Hepatic stellate cell (primary cell): ENCODE measurements at regions not wholly inside any gene's neighbourhood (a gene's known extent, or its start where the extent isn't known, plus 50 kb on each side); places are given as distances from the start of the nearest gene placed in this dataset.

Experiments
- DNase-seq: peaks from one replicate; pipeline ENCODE4 v3.0.0; 2011; ENCODE audit warnings: low spot score

DNA sequence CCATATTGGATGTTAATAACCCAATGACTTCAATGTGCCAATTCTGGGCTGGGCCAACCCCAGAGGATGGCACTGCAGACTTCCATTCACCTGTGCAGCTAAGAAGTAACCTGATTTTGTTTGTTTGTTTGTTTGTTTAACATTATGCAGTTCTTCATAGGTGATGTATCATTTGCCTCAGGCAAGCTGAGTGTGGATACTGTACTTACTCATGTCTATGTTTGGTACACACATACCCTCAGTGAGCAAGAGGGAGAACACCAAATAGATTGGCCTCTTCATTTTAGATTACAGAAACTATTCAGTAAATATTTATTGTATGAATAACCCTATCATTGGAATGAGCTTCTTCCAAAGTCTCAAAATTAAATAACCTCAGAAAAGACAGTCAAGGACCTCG lies 180.2 kb upstream of the SMC2 start:
- no peak for DNase-seq

DNA sequence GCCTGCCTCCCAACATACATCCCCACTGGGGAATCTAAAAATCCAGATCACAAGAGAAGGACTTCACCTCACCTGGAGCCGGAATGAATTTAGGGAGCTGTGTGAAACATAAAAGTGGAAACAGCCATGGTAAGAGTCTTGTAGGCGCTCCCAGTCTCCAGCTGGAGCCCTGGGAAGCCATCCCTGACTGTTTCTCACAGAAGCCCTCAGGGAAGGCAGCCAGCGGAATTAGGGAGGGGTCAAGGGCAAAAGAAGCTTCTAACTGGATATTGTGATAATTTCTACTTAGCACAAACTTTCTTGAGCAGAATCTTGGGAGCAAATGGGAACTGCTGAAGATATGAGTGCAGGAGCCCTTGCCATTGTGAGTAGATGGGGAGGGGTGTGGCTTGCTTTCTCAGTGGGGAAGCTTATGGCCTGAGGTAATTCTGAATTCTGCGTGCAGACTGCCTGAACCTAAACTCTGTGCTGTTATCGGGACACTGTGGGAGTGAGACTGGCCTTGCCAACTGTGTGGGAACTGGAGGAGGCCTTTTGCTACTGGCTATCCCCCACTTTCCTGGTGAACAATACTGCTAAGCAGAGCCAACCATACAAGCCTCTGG lies 174.4 kb upstream of the SMC2 start:
- no peak for DNase-seq

DNA sequence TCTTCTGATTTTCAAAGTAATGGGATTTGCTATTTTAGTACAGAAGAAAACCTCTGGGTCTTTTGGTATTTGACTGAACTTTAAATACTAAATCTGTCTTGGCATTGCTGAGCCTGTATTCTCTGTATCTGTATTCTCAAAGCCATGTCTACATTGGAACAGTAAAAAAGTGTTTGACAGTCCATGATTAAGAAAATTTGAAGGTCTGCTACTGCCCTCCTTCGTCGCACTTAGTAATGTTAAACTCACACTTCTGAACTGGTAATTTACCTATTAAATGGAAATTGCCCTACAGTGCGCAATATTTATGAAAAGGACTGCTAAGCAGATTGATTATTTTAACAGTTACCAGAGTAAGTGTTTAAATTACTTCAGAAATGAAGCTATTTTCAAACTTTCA lies 165.7 kb upstream of the SMC2 start:
- no peak for DNase-seq

DNA sequence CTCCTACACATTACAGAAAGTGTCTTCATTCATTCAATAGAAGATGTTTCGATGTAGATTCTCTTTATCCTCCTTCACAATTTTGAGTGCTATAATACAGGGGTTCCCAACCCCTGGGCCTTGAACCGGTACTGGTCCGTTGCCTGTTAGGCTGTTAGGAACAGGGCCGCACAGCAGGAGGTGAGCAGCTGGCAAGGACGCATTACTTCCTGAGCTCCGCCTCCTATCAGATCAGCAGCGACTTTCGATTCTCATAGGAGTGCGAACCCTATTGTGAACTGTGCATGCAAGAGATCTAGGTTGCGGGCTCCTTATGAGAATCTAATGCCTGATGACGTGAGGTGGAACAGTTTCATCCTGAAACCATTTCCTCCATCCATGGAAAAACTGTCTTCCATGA lies 153.0 kb upstream of the SMC2 start:
- no peak for DNase-seq

DNA sequence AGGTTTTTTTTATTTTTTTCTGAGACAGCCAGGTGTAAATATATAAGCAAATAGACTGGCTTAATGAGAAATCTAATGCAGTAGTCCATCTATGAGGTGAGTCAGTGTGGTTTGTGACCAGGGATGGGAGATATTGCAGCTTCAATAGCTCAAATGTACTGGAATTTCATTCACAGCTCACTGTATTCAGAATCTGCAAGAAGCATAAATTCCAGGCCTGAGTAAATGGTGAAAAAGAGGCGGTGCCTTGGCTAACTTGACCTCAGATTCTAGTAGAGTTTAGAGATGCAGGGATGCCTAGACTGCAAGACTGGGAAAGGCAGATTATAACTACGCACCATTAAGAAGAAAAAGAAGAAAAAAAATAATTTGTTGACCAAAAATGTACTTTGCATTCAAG lies 151.9 kb upstream of the SMC2 start:
- DNase-seq: no peak

DNA sequence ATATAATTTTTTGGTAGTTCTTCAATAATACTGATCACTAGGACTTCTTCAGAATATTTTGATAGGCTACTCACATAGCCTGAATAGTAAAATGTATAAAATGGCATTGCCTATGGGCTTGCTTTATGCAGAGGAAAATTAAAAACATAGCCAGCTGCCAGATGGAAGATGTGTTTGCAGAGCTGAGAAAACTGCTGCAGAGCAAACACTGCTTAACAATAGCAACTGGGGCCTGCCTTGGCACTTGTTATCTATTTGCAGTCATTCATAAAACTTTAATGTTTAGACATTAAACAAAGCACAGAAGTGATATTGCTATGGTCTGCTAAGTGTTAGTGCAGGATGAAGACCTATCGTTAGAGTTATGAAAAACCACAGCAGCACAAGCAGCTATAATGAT lies 151.5 kb upstream of the SMC2 start:
- DNase-seq: no peak

DNA sequence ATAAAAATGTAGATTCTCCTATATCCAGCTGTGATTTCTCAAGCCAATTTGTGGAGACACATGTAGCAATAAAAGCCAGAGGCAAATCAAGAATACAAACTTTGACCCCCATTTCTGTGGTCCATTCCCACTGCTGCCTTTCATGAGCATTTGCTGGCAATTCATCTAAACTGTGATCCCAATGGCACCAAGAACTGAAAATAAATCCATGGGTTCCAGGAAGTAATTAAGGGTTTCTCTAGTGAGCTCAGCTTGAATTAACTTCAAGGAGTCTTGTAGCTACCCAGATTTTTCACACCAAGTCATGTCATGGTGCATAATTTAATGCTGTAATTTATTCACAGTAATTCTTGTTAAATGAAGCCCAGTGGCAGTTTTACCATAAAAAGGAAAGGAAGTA lies 145.0 kb upstream of the SMC2 start:
- no peak for DNase-seq

DNA sequence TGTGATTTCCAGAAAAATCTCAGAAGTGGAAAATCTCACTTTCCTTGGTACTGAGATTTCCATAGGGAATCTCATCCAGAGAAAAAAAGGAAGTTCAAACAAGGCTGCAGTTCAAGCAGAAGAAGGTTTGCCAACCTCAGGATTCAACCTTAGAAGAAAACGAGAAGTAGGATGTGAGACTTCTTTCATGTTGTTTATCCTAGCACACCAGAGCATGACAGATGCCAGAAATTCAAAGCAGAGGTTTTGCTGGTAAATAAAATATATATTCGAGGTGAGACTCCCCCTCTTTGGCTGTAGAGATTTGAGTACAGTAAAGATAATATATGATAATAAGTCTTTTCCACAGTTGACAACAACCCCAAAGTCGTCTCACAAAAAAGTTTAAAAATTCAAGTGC lies 116.9 kb upstream of the SMC2 start:
- DNase-seq: no peak

DNA sequence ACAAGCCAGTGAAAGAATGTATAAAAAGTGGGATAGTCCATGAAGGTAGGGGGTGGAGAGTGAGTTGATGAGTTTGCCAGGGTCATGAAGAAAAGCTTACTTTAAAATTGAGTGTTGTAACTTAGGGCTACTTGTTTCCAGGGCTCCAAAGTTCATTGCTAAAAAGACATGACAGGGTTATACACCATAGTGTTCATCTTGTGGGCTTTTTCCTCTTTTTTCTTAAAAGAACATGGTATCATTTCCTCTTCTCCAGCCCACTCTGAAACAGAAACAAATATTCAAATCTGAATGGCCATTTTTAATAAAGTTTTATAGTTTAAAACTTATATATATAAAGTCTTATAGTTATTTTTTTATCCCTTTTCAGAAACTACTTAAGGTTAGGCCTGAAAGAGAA lies 115.7 kb upstream of the SMC2 start:
- DNase-seq: no peak

DNA sequence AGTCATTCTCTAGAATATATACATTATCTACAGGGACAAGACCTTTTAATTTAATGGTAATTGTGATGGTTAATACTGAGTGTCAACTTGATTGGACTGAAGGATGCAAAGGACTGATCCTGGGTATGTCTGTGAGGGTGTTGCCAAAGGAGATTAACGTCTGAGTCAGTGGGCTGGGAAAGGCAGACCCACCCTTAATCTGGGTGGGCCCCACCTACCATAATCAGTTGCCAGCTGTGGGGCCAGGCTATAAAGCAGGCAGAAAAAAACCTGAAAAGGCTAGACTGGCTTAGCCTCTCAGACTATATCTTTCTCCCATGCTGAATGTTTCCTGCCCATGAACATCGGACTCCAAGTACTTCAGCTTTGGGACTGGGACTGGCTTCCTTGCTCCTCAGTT lies 112.2 kb upstream of the SMC2 start:
- no peak for DNase-seq

DNA sequence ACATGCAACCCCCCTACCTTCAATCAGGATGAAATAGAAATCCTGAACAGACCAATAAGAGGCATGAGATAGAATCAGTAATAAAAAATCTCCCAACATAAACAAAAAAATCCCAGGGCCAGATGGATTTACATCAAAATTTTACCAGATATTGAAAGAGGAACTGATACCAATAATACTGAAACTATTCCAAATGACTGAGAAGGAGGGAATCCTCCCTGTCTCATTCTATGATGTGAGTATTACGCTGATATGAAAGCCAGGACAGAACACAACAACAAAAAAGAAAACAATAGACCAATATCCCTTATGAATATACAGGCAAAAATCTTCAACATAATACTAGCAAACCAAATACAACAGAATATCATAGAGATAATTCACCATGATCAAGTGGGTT lies 109.0 kb upstream of the SMC2 start:
- DNase-seq: no peak

DNA sequence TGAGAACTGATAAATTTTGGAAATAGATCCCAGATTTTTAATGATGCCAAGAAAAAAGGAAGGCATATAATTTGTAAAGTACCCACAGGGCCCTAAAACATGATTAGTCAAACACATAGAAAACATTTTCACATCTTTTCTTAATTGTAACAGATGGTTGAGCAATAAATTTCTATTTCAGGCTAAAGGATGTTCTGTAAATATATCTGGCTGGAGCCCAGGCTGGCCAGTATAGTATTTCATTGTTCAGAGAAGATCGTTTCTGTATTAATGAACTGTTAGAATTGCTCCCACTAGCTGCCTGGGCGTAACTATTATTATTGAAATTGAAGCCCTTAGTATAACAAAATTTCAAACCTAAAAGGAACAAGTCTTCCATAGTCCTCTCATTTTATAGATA lies 105.3 kb upstream of the SMC2 start:
- DNase-seq: no peak

DNA sequence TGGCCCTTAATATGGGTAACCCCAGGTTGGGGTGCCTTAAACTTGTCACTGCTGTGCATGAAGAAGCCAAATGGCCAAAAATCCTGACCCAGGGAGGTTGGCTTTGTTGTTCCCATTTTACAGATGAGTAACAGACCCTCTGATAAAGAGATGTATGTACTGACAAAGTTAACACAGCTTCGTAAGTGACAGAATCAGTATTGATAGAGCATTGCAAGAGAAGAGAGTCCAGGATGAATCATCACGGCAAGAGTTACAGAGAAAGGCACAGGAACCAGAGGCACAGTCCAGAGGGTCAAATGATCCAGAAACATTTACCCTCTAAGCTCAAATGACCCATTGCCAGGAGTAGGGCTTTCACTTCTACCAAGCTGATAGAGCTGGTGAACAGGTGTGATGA lies 103.8 kb upstream of the SMC2 start:
- no peak for DNase-seq

DNA sequence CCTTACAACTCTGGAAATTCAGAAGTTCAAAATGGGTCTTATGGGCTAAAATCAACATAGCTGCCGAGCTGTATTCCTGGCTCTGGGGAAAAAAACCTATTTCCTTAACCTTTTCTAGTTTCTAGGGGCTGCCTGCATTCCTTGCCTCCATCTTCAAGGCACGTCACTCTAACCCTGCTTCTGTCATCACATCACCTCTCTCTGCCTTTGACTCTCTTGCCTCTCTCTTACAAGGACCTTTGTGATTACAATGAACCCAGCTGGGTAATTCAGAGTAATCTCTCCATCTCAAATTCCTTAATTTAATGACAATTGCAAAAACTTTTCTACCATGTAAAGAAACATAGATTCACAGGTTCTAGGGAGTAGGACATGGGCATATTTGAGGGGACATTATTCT lies 103.1 kb upstream of the SMC2 start:
- no peak for DNase-seq

DNA sequence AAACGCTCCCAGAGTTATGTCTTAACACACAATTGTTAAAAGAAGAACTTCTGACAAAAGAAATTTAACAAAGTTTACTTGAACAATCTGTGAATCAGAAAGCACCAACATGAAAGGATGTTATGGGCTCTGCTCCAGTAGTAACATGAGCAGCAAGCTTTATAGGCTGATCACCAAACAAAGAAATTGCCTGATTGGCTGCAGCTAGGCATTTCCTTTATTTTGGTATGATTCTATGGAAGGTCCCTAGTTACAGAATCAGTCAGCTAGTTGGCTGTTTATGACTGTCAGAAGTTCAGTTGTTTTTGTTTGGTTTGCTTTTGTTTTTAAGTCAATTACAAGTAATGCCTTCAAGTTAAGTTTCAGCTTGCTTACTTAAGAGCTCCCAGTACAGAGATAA lies 102.4 kb upstream of the SMC2 start:
- DNase-seq: no peak

DNA sequence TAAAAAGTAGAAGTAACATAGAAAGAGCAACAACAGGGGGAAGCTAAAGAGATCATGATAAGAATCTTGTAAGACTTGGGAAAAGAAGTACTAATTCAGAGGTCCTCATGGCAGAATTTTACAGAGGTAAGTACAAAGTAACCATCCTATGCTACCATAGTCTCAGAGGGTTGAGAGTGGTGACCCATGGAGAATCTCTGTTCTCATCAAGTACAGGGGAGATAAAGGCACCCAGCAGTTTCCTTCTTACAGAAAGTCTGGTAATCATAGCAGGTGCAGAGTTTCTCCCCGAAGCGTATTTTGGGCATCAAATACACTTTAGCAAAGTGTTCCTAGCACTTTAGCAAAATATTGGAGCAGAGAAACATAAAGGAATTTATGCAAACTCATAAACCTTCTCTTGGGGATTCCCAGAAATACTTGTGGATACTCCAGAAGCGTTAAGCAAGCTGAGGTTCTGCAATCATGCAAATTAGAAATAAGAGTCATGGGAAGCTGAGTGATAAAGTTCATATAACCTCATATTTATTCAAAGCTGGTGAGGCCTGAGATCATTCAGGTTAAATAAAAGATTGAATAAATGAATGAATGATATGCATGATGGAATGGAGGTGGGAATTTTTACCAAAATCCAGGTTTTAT lies 101.0 kb upstream of the SMC2 start:
- no peak for DNase-seq

DNA sequence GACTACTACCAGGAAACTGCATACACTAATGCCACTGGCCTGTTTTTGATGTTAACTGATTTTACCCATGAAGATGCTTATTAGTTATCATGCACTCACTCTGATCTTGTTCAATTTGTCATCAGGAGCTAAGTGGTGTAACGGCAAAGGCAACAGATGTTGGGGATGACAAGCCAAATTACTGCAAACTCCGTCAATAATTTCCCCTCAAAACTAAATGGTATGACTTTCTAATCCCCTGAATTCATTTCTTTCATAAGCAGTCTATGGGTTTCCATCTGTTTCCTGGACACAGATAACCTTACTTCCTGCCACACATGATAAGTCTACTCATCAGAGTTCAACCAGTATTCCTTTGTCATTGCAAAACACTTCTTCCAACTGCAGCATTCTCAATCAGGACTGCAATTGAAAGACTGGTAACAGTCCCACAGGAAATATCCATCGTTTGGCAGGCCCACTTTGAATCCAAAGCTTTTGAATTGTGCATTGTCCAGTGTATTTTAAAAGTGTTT lies 96.2 kb upstream of the SMC2 start:
- DNase-seq: no peak

DNA sequence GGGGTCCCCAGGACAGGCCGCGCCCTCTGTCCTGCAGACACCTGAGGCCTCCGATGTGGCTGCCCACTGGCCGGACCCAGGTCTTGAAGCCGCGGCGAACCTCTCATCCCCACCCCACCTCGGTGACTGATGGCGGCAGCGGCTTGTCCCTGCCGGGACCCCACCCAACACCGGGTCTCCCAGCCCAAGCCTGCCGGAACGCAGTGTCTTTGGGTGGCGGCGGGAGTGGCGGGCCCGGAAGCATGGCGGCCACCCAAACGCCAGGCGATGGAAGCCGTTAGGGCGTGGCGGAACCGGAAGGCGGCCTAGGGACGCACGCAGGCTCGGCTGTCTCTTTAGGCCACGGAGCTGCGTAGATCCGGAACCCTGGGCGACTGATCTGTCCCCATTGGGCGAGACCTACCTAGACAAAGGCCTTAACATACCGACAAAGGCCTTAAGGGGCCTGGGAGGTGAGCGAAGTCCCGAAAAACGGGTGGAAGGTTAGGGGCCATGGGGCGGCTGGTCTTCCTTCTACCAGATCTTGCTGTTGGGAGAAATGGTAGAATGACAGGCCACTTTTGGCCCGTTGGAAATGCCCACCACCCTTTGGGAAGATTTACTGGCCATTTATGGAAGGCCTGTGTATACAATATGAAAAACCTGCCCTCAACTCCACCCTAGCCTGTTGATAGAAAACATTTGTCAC lies 94.6 kb upstream of the SMC2 start:
- no peak for DNase-seq

DNA sequence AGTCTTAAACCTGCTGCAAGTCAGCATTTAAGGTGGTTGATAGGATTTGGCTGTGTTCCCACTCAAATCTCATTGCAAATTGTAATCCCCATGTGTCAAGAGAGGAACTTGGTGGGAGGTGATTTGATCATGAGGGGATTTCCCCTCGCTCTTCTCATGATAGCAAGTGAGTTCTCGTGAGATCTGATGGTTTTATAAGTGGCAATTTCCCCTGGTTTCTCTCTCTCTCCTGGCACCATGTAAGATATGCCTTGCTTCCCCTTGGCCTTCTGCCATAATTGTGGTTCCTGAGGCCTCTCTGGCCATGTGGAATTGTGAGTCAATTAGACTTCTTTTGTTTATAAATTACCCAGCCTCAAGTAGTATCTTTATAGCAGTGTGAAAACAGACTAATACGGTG lies 84.3 kb upstream of the SMC2 start:
- no peak for DNase-seq

DNA sequence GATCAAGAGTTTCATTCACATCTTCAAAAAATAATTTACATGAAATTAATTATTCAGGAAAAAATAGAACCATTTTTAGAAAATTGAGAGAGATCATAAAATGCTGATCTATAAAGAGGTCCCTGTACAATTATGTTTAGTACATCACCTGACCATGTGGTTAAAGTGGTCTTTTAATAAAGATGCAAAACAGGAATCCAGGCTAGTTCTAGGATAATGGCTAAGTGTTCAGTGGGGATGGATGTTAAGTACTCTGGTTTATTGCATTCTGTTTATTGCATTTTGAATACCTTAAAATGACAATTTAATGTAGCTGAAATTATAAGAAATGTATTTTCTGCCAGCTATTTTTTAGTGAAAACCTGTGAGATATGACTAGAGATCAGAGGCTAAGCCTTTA lies 72.0 kb upstream of the SMC2 start:
- no peak for DNase-seq

DNA sequence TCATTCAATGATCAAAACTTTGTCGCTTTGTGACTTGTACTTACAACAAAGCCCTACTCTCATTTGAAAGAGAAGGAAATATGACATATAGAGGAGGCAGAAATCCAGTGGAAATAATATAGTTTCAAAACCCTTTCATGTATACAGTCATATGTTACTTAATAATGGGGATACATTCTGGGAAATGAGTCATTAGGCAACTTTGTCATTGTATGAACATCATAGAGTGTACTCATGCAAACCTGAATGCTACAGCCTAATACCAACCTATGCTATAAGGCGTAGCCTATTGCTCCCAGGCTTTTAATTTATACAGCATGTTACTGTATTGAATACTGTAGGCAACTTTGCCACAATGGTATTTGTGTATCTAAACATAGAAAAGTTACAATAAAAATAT lies 69.0 kb upstream of the SMC2 start:
- no peak for DNase-seq

DNA sequence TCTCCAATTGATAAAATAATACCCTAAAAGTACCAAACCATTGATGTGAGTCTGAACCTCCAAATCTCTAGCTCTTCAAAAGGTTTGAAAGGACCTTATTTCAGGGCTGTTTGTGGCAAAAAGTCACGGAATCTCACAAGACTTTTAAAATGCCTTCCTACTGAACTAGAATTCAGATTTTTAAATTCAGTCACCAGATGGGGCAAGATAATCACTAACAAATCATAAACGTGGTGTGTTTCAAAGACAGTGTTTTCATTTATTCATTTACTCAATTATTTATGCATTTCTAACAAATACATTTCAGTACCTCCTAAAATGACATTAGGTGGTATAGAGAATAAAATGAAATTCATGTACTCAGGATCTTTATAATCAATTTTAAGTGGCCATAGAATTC lies 68.2 kb upstream of the SMC2 start:
- DNase-seq: no peak

DNA sequence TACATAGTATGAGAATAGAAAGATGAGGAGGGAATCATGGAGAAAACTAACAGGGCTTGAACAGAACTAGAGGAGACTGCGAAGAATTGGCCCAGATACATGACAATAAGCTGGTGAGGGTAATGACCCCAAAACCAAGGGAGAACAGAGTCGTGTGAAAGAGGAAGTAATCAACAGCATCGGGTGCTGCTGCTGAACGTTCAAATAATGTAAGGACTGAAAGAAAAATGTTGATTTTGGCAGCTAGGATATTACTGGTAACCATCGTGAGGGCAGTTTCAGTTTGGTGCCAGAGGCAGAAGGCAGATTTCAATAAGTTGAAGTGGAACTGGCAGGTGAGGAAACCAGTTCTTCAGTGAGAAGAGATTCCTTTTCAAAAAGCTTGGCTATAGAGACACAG lies 66.8 kb upstream of the SMC2 start:
- no peak for DNase-seq

DNA sequence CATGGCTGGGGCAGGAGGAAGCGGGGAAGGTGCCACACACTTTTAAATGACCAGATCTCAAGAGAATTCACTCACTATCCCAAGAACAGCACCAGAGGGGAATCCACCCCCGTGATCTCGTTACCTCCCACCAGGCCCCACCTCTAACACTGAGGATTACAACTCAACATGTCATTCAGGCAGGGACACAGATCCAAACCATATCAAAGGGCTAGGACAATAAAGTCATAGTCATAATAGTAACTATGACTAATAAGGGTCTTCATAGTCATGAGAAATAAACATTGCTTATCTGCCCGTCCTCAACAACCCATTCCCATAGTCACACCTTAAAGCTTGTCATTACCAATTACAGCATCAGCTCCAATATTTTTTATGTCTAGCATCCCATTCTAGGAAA lies 65.3 kb upstream of the SMC2 start:
- DNase-seq: no peak
